GM12891 (cell line): ENCODE measurements at regions not wholly inside any gene's neighbourhood (a gene's known extent, or its start where the extent isn't known, plus 50 kb on each side); places are given as distances from the start of the nearest gene placed in this dataset.
"Not testable (repeated sequence)": the region's sequence is repeated elsewhere in the genome, so short reads cannot be mapped to it uniquely, and the experiment has no call there.

Source experiments
- DNase-seq: peaks from one replicate; pipeline ENCODE4 v3.0.0; 2011; ENCODE audit warnings: low spot score; ENCODE audit not compliant: insufficient read length
- FAIRE-seq: peaks from 2 replicates; lab custom pipeline; 2011; peaks lifted over from hg19 to GRCh38; lab: Jason Lieb, UNC
- PAX5 ChIP-seq: IDR thresholded peaks from 2 replicates; pipeline ENCODE4 v1.6.1; 2011; ENCODE audit warnings: low read length, moderate library complexity, mild to moderate bottlenecking; ENCODE audit not compliant: insufficient read depth, severe bottlenecking
- POLR2A ChIP-seq: IDR thresholded peaks from 2 replicates; pipeline ENCODE4 v1.6.1; 2011; ENCODE audit warnings: low read depth, low read length, control low read depth
- POLR2AphosphoS5 ChIP-seq: IDR thresholded peaks from 2 replicates; pipeline ENCODE4 v1.6.1; 2011; ENCODE audit warnings: low read depth, low read length, control low read depth
- POU2F2 ChIP-seq: IDR thresholded peaks from 2 replicates; pipeline ENCODE4 v1.6.1; 2011; ENCODE audit warnings: low read depth, mild to moderate bottlenecking, control low read depth, low read length, moderate library complexity
- SPI1 ChIP-seq: IDR thresholded peaks from 2 replicates; pipeline ENCODE4 v1.6.1; 2011; ENCODE audit warnings: low read depth, low read length, control low read depth
- TAF1 ChIP-seq: IDR thresholded peaks from 2 replicates; pipeline ENCODE4 v1.6.1; 2011; ENCODE audit warnings: low read depth, low read length, control low read depth

GRCh38 chr11:123344790-123345357 is 85.2 kb upstream of the GRAMD1B start:
- FAIRE-seq (no peak), DNase-seq (no peak)
- TF ChIP-seq SPI1 (no peak), TAF1 (no peak), POU2F2 (no peak), POLR2AphosphoS5 (no peak), POLR2A (no peak), PAX5 (no peak)

- DNase-seq, FAIRE-seq: not testable (repeated sequence)
Observed at GRCh38 chr11:123344188-123344587, 85.9 kb upstream of the GRAMD1B start.

DNA sequence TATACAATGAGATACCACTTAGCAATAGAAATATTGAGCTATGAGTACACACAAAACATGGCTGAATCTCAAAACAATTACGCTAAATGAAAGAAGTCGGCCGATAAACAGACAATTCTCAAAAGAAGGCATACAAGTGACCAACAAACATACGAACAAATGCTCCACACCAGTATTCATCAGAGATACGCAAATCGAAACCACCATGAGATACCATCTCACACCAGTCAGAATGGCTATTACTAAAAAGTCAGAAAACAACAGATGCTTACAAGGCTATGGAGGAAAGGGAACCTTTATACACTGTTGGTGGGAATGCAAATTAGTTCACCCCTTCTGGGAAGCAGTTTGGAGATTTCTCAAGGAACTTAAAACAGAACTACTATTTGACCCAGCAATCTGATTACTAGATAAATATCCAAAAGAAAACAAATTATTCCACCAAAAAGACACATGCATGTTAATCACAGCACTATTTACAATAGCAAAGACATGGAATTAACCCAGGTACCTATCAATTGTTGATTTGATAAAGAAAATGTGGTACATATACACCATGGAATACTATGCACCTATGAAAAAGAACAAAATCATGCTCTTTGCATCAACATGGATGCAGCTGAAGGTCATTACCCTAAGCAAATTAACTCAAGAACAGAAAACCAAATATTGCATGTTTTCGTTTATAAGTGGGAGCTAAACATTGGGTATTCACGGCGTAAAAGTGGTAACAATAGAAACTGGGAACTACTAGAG is 90.9 kb upstream of the GRAMD1B start:
- FAIRE-seq (peak; percentile 63), DNase-seq (no peak)
- TF ChIP-seq SPI1, result no peak
- no peak for TF ChIP-seq POLR2AphosphoS5
- TF ChIP-seq POLR2A, result no peak
- no peak for TF ChIP-seq TAF1
- TF ChIP-seq POU2F2, result no peak
- no peak for TF ChIP-seq PAX5

- DNase-seq (no peak), FAIRE-seq (no peak)
- no peak for TF ChIP-seq TAF1
- no peak for TF ChIP-seq POU2F2
- no peak for TF ChIP-seq PAX5
- no peak for TF ChIP-seq SPI1
Observed at GRCh38 chr11:123338266-123338800, 91.7 kb upstream of the GRAMD1B start.

DNA sequence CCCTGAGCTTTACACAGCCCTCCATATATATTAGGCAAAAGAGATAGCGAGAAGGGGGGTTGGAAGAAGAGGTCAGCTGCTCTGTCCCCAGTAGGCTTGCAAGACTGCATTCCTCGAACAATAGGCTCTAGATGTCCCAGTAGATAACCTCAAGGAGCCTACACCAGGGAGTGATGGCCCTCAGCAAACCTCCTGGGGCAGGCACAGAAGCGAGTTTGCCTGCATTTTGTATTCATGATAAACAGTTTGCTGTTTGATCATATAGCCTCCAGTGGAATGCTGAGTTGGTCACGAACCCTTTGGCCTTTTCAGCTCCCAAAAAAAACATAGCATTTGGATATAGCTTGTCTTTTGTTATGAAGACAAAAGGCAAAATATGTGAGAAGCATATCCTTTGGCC is 95.1 kb upstream of the GRAMD1B start:
- DNase-seq (no peak), FAIRE-seq (no peak)
- TF ChIP-seq SPI1 (no peak), POLR2A (no peak), PAX5 (no peak), TAF1 (no peak), POU2F2 (no peak), POLR2AphosphoS5 (no peak)

DNA sequence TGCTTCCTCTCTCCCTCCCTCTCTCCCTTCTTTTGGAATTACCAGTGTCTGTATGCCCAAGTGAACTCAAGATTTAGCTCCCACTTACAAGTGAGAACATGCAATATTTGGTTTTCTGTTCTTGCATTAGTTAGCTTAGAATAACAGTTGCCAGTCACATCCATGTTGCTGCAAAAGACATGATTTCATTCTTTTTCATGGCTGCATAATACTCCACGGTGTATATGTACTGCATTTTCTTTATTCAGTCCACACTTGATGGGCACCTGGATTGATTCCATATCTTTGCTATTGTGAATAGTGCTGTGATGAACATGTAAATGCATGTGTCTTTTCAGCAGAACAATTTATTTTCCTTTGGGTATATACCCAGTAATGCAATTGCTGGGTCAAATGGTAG is 97.5 kb upstream of the GRAMD1B start:
- not testable (repeated sequence) for FAIRE-seq, DNase-seq

- peak; percentile 28 for FAIRE-seq
- no peak for DNase-seq
- TF ChIP-seq TAF1 (no peak), SPI1 (no peak), POLR2A (no peak), POLR2AphosphoS5 (no peak), POU2F2 (no peak), PAX5 (no peak)
Observed at GRCh38 chr11:123330948-123331347, 99.1 kb upstream of the GRAMD1B start.

DNA sequence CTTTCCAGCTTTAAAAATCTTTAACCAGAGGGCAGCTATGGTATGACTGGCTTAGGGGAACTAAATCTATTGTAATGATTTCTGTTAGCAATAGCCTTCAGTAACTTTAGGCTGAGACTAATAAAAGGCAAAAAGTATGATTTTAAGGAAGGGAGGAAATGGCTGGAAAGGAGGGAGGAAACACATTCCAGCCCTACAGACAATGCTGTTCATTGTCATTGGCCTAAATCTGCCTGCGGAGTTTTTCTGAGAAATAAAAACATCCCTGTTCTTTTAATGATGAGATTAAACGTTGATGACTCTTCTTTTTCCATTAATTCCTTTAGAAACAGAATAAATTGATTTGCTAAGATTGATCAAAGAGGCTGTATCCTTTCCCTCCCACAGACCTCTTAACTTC is 99.6 kb upstream of the GRAMD1B start:
- DNase-seq, result no peak
- FAIRE-seq, result no peak
- TF ChIP-seq SPI1 (no peak), TAF1 (no peak), POU2F2 (no peak), POLR2AphosphoS5 (no peak), POLR2A (no peak), PAX5 (no peak)

- FAIRE-seq (no peak), DNase-seq (no peak)
- TF ChIP-seq POU2F2, result no peak
- no peak for TF ChIP-seq PAX5
- TF ChIP-seq SPI1, result no peak
- TF ChIP-seq POLR2AphosphoS5, result no peak
- no peak for TF ChIP-seq TAF1
- TF ChIP-seq POLR2A, result no peak
Observed at GRCh38 chr11:123330071-123330470, 100.0 kb upstream of the GRAMD1B start.

GRCh38 chr11:123328281-123328867 is 101.7 kb upstream of the GRAMD1B start:
- no peak for DNase-seq
- FAIRE-seq, result peak; percentile 85
- TF ChIP-seq POU2F2 (no peak), SPI1 (peak; percentile 92)

GRCh38 chr11:123325533-123325932 is 104.5 kb upstream of the GRAMD1B start:
- FAIRE-seq (no peak), DNase-seq (no peak)
- no peak for TF ChIP-seq POLR2A
- TF ChIP-seq POLR2AphosphoS5, result no peak
- no peak for TF ChIP-seq SPI1
- TF ChIP-seq PAX5, result peak; percentile 47
